Activated T-cell treated with anti-CD3 and anti-CD28 coated beads for 48 hours (primary cell): ENCODE measurements at regions not wholly inside any gene's neighbourhood (a gene's known extent, or its start where the extent isn't known, plus 50 kb on each side); places are given as distances from the start of the nearest gene placed in this dataset.

Experiments used
- DNase-seq: peaks from one replicate; pipeline ENCODE4 v3.0.0-alpha.2; 2020; ENCODE audit warnings: low read depth

GRCh38 chr16:47778106-47778801 is 317.1 kb downstream of the PHKB start:
- no peak for DNase-seq

- no peak for DNase-seq
Measured at GRCh38 chr16:47777220-47777619, 316.1 kb downstream of the PHKB start.

GRCh38 chr16:47774661-47775060 is 313.5 kb downstream of the PHKB start:
- no peak for DNase-seq

- DNase-seq: no peak
Measured at GRCh38 chr16:47753659-47754058, 292.5 kb downstream of the PHKB start.
